ENCODE measurements at regions not wholly inside any gene's neighbourhood (a gene's known extent, or its start where the extent isn't known, plus 50 kb on each side); places are given as distances from the start of the nearest gene placed in this dataset.

GRCh38 chr4:45082101-45082500 lies 355.7 kb upstream of the GNPDA2 start:
- Histone ChIP-seq H3K9ac (ENCODE audit: low read depth, low read length) (no peak overlapping the region), H3K36me3 (ENCODE audit: insufficient read depth, low read length) (no peaks in the 10 kb centered on the region), H3K4me1 (ENCODE audit: insufficient read depth, low read length) (no peaks in the 10 kb centered on the region), H3K9me3 (ENCODE audit: insufficient read depth, low read depth, low read length) (no peaks in the 10 kb centered on the region), H3K27me3 (ENCODE audit: insufficient read depth, low read length) (no peaks in the 10 kb centered on the region), H3K27ac (ENCODE audit: low read depth, low read length) (no peak overlapping the region), H3K4me3 (ENCODE audit: low read length) (no peak overlapping the region)
- 94% methylated on average over 2 of the region's 2 CpGs for WGBS

DNA sequence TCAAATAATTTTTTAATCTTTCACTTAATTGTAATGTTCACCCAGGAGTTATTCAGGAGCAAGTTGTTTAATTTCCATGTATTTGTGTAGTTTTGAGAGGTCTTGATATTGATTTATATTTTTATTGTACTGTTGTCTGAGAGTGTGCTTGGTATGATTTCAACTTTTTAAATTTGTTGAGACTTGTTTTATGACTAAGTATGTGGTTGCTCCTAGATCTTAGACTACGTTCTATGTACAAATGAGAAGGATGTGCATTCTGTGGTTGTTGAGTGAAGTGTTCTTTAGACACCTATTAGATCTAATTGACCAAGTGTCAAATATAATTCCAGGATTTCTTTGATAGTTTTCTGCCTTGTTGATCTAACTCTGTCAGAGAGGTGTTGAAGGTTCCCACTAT lies 353.3 kb upstream of the GNPDA2 start:
- no peaks in the 10 kb centered on the region for H3K36me3 ChIP-seq (ENCODE audit: insufficient read depth, low read length)
- H3K9ac ChIP-seq (ENCODE audit: low read depth, low read length): no peak overlapping the region
- no peak overlapping the region for H3K27ac ChIP-seq (ENCODE audit: low read depth, low read length)
- 95% methylated on average over 1 of the region's 1 CpG for WGBS
- no peak overlapping the region for H3K4me3 ChIP-seq (ENCODE audit: low read length)
- H3K27me3 ChIP-seq (ENCODE audit: insufficient read depth, low read length): no peaks in the 10 kb centered on the region
- no peaks in the 10 kb centered on the region for H3K4me1 ChIP-seq (ENCODE audit: insufficient read depth, low read length)
- no peaks in the 10 kb centered on the region for H3K9me3 ChIP-seq (ENCODE audit: insufficient read depth, low read depth, low read length)

- H3K4me1 ChIP-seq (ENCODE audit: insufficient read depth, low read length): no peaks in the 10 kb centered on the region
- no peak overlapping the region for H3K9ac ChIP-seq (ENCODE audit: low read depth, low read length)
- no peaks in the 10 kb centered on the region for H3K36me3 ChIP-seq (ENCODE audit: insufficient read depth, low read length)
- no peak overlapping the region for H3K27ac ChIP-seq (ENCODE audit: low read depth, low read length)
- no peaks in the 10 kb centered on the region for H3K27me3 ChIP-seq (ENCODE audit: insufficient read depth, low read length)
- H3K4me3 ChIP-seq (ENCODE audit: low read length): no peak overlapping the region
- no peaks in the 10 kb centered on the region for H3K9me3 ChIP-seq (ENCODE audit: insufficient read depth, low read depth, low read length)
Observed at GRCh38 chr4:45078201-45078600, 351.8 kb upstream of the GNPDA2 start.

DNA sequence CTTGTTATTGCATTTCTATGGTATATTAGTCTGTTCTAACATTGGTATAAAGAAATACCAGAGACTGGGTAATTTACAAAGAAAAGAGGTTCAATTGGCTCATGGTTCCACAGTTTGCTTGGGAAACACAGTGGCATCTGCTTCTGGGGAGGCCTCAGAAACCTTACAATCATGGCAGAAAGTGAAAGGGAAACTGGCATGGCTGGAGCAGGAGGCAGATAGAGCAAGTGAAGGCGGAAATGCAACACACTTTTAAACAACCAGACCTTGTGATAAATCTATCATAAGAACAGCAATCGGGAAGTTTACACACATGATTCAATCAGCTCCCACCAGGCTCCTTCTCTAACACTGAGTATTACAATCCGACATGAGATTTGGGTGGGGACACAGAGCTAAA lies 346.6 kb upstream of the GNPDA2 start:
- Histone ChIP-seq H3K27me3 (ENCODE audit: insufficient read depth, low read length) (no peaks in the 10 kb centered on the region), H3K9ac (ENCODE audit: low read depth, low read length) (no peak overlapping the region), H3K4me3 (ENCODE audit: low read length) (no peak overlapping the region), H3K4me1 (ENCODE audit: insufficient read depth, low read length) (no peaks in the 10 kb centered on the region), H3K27ac (ENCODE audit: low read depth, low read length) (no peak overlapping the region), H3K36me3 (ENCODE audit: insufficient read depth, low read length) (no peaks in the 10 kb centered on the region), H3K9me3 (ENCODE audit: insufficient read depth, low read depth, low read length) (0 out of 2 replicates have a peak, but pooled peaks cover 9% of the 10 kb centered on the region)
- 100% methylated on average over 2 of the region's 3 CpGs for WGBS

- Histone ChIP-seq H3K27ac (ENCODE audit: low read depth, low read length) (no peak overlapping the region), H3K9ac (ENCODE audit: low read depth, low read length) (no peak overlapping the region), H3K4me3 (ENCODE audit: low read length) (no peak overlapping the region), H3K36me3 (ENCODE audit: insufficient read depth, low read length) (no peaks in the 10 kb centered on the region), H3K4me1 (ENCODE audit: insufficient read depth, low read length) (peaks cover 12% of the 10 kb centered on the region; the same call in 1 of the 2 replicates), H3K9me3 (ENCODE audit: insufficient read depth, low read depth, low read length) (0 out of 2 replicates have a peak, but pooled peaks cover 9% of the 10 kb centered on the region), H3K27me3 (ENCODE audit: insufficient read depth, low read length) (no peaks in the 10 kb centered on the region)
- WGBS: 98% methylated on average over 7 of the region's 7 CpGs
Observed at GRCh38 chr4:45064741-45065140, 338.4 kb upstream of the GNPDA2 start.

DNA sequence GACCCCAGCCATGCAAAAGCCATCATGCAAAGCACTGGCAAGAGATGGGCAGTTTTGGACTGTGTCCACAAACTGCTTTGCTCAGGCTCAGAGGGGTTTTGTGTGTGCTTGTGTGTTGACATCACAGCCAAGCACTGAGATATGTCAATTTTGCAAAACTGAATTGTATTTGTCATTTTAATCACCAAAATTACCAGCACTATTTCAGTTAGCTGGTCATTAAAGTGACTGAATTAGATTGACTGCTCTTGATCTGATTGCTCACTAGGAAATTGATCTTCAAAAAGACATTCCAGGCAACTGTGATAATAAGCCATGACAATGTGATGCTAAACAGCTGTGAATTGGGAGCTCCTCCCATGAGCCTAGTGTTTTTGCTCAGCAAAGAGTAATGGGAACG lies 337.3 kb upstream of the GNPDA2 start:
- Histone ChIP-seq H3K9me3 (ENCODE audit: insufficient read depth, low read depth, low read length) (no peaks in the 10 kb centered on the region), H3K4me3 (ENCODE audit: low read length) (no peak overlapping the region), H3K27ac (ENCODE audit: low read depth, low read length) (no peak overlapping the region), H3K9ac (ENCODE audit: low read depth, low read length) (no peak overlapping the region), H3K4me1 (ENCODE audit: insufficient read depth, low read length) (peaks cover 12% of the 10 kb centered on the region; the same call in 1 of the 2 replicates), H3K36me3 (ENCODE audit: insufficient read depth, low read length) (no peaks in the 10 kb centered on the region), H3K27me3 (ENCODE audit: insufficient read depth, low read length) (no peaks in the 10 kb centered on the region)
- WGBS: 7% methylated on average over 1 of the region's 1 CpG

GRCh38 chr4:45062935-45063545 lies 336.7 kb upstream of the GNPDA2 start:
- Histone ChIP-seq H3K4me3 (ENCODE audit: low read length) (no peak overlapping the region), H3K4me1 (ENCODE audit: insufficient read depth, low read length) (peaks cover 12% of the 10 kb centered on the region; the same call in 1 of the 2 replicates), H3K27ac (ENCODE audit: low read depth, low read length) (no peak overlapping the region), H3K9ac (ENCODE audit: low read depth, low read length) (no peak overlapping the region), H3K9me3 (ENCODE audit: insufficient read depth, low read depth, low read length) (no peaks in the 10 kb centered on the region), H3K27me3 (ENCODE audit: insufficient read depth, low read length) (no peaks in the 10 kb centered on the region), H3K36me3 (ENCODE audit: insufficient read depth, low read length) (no peaks in the 10 kb centered on the region)
- WGBS: 100% methylated on average over 1 of the region's 1 CpG

DNA sequence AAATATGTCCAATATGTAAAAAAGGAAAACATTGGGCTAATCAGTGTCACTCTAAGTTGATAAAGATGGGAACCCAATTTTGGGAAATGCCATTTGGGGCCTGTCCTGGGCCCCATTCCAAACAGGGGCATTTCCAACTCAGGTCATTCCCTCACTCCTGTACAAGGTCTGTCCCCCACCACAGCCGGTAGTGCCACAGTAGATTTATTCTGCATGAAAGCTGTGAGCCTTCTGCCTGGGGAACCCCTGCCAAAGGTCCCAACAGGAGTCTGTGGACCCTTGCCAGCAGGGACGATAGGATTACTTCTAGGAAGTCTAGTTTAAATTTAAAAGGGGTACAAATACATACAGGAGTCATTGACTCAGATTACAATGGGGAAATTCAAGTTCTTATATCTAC lies 317.6 kb upstream of the GNPDA2 start:
- H3K4me1 ChIP-seq (ENCODE audit: insufficient read depth, low read length): no peaks in the 10 kb centered on the region
- 68% methylated on average over 2 of the region's 2 CpGs for WGBS
- no peak overlapping the region for H3K27ac ChIP-seq (ENCODE audit: low read depth, low read length)
- no peaks in the 10 kb centered on the region for H3K36me3 ChIP-seq (ENCODE audit: insufficient read depth, low read length)
- H3K9ac ChIP-seq (ENCODE audit: low read depth, low read length): no peak overlapping the region
- peaks cover 27% of the 10 kb centered on the region for H3K9me3 ChIP-seq (ENCODE audit: insufficient read depth, low read depth, low read length)
- H3K4me3 ChIP-seq (ENCODE audit: low read length): no peak overlapping the region
- no peaks in the 10 kb centered on the region for H3K27me3 ChIP-seq (ENCODE audit: insufficient read depth, low read length)

- Histone ChIP-seq H3K4me1 (ENCODE audit: insufficient read depth, low read length) (peaks cover 13% of the 10 kb centered on the region; the same call in 1 of the 2 replicates), H3K9me3 (ENCODE audit: insufficient read depth, low read depth, low read length) (0 out of 2 replicates have a peak, but pooled peaks cover 5% of the 10 kb centered on the region), H3K9ac (ENCODE audit: low read depth, low read length) (no peak overlapping the region), H3K4me3 (ENCODE audit: low read length) (no peak overlapping the region), H3K36me3 (ENCODE audit: insufficient read depth, low read length) (no peaks in the 10 kb centered on the region), H3K27ac (ENCODE audit: low read depth, low read length) (no peak overlapping the region), H3K27me3 (ENCODE audit: insufficient read depth, low read length) (no peaks in the 10 kb centered on the region)
- WGBS: 45% methylated on average over 1 of the region's 2 CpGs
Observed at GRCh38 chr4:45036677-45037076, 310.3 kb upstream of the GNPDA2 start.

DNA sequence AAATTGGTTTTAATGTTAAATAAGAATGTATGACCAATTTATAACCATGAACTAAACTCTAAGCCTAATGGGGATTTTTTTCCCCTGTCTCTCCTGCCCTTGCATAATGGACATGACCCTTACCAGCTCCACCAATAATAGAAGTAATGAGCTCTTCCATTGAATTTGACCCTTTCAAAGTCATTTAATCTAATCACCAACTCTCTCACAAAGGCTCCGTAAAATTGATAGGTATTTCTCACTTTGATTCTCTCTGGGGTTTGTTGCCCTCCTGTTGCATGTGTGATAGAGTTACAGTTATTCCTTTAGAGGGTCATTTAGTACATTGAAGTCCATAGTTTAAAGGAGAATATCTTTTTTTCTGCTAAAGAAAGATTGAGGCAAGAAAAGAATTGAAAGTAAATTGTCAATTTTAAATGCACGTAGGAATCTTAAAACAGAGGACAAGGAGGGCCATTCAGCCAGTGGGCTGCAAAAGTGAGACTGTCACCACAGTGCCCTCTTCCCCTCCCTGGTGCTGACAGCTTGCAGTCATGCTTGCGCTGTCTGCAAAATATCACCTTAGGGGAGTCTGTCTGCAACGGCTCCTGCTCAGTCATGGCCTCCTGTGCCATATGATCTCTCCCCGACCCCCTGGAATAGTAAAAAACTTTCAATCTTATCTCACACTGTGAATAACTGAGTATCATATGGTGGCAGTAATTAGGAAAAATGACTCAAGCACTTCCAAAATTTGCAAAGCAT lies 307.5 kb upstream of the GNPDA2 start:
- Histone ChIP-seq H3K27me3 (ENCODE audit: insufficient read depth, low read length) (no peaks in the 10 kb centered on the region), H3K4me3 (ENCODE audit: low read length) (no peak overlapping the region), H3K9me3 (ENCODE audit: insufficient read depth, low read depth, low read length) (no peaks in the 10 kb centered on the region), H3K9ac (ENCODE audit: low read depth, low read length) (no peak overlapping the region), H3K4me1 (ENCODE audit: insufficient read depth, low read length) (peaks cover 13% of the 10 kb centered on the region; the same call in 1 of the 2 replicates), H3K36me3 (ENCODE audit: insufficient read depth, low read length) (no peaks in the 10 kb centered on the region), H3K27ac (ENCODE audit: low read depth, low read length) (no peak overlapping the region)
- WGBS: 65% methylated on average over 5 of the region's 5 CpGs

DNA sequence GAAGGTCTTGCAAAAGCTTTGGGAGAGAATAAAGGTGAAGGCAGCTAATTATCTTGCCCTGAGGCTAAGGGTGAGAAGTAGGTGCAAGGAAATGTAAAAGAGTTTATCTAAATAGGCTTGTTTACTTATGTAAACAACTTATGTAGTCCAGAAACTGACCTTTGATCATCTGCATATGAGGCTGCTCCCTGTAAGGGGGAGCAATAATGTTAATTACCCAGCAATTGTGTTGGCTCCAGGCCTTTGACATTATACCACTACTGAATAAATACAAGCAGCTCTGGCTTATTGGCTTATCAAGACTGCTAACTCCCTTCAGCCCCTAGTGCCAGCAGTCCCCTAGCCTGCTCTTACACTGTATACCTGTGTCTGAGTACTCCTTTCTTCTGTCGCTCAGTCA lies 303.7 kb upstream of the GNPDA2 start:
- H3K36me3 ChIP-seq (ENCODE audit: insufficient read depth, low read length): no peaks in the 10 kb centered on the region
- WGBS: 88% methylated on average over 1 of the region's 1 CpG
- no peaks in the 10 kb centered on the region for H3K9me3 ChIP-seq (ENCODE audit: insufficient read depth, low read depth, low read length)
- no peak overlapping the region for H3K27ac ChIP-seq (ENCODE audit: low read depth, low read length)
- H3K4me1 ChIP-seq (ENCODE audit: insufficient read depth, low read length): no peaks in the 10 kb centered on the region
- no peak overlapping the region for H3K4me3 ChIP-seq (ENCODE audit: low read length)
- H3K27me3 ChIP-seq (ENCODE audit: insufficient read depth, low read length): no peaks in the 10 kb centered on the region
- H3K9ac ChIP-seq (ENCODE audit: low read depth, low read length): no peak overlapping the region

Measured in HUES64 (cell line).